Suprapubic skin (tissue), 3 donors: ENCODE measurements at regions not wholly inside any gene's neighbourhood (a gene's known extent, or its start where the extent isn't known, plus 50 kb on each side); places are given as distances from the start of the nearest gene placed in this dataset.

Experiments
- CTCF ChIP-seq, 2 donors: fragments of 200-600 bp in 1 of 2; fragments of 450-650 bp in 1 of 2; sonication (generic) in 1 of 2; IDR thresholded peaks; one replicate each; pipeline ENCODE4 v1.5.1; 2016 to 2019; ENCODE audit warnings: antibody characterized with exemption in 2 of 2, mild to moderate bottlenecking in 1 of 2, moderate library complexity in 1 of 2
- POLR2AphosphoS5 ChIP-seq, 3 donors: sonication (generic); formaldehyde crosslinking; IDR thresholded peaks; one replicate each; pipeline ENCODE4 v1.6.1; 2017; ENCODE audit warnings: antibody characterized with exemption in 3 of 3

- no peak for TF ChIP-seq CTCF (IDR thresholded peaks at IDR 0.05)
- no peak for TF ChIP-seq POLR2AphosphoS5 (IDR thresholded peaks at IDR 0.05)
These were observed 266.9 kb upstream of the GULP1 start for GRCh38 chr2:188024811-188025210.
